HG03280 (cell line): ENCODE measurements at regions not wholly inside any gene's neighbourhood (a gene's known extent, or its start where the extent isn't known, plus 50 kb on each side); places are given as distances from the start of the nearest gene placed in this dataset.

ENCODE experiments used
- ATAC-seq: cut with Tn5 transposase; IDR thresholded peaks from one replicate; pipeline ENCODE4 v1.9.1; 2021; ENCODE audit warnings: mild to moderate bottlenecking, moderate library complexity; ENCODE audit not compliant: unreplicated experiment

DNA sequence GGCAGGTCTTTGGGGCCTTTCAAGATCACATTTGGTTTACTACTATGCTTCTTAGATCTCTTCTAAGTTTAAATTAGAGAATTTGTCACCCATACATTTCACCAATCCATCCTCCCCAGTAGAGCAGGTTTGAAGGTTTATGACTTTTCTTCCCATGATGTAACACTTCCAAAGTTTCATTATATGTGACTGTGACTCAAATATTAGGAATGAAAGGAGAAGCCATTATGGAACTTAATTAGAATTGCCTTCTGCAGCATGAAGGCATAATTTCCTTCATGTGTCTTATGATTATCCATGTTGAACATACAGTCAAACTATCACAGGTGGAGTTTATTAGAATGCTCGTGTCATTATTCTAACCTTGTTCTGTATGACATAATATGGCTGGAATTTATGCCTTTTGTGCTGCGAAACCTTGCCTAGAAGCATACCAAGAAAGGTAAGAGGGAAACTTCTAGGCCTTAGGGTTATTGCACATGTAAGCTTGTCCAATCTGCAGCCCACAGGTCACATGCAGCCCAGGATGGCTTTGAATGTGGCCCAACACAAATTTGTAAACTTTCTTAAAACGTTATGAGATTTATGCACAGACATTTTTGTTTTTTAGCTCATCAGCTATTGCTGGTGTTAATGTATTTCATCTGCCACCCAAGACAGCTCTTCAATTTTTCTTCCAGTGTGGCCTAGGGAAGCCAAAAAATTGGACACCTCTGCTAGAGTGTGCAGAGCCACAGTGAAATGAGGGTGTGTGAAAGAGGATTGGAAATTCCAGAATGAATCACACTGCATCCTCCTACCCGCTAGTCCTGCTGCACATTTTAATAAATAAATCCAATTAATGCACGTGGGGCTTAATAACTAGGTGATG, 133.6 kb downstream of the TMEM26 start:
- no peak for ATAC-seq

DNA sequence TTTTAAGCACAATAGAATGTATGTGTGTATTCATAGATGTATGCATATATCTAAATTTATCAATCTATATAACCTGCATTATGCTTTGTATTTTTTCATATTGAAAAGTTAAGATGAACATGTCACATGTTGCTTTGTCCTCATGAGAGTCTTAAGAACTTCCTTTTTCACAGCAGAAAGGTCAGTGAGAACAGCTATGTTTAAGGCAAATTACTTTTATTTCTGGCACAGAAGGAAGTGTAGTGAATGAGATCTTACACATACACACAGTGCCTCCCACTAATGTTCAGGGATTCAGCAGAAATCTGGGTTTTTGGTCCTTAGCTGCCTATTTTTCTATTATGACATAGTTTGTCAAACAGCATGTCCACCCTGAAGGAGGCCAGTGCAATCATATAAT, 134.8 kb downstream of the TMEM26 start:
- ATAC-seq, result no peak

DNA sequence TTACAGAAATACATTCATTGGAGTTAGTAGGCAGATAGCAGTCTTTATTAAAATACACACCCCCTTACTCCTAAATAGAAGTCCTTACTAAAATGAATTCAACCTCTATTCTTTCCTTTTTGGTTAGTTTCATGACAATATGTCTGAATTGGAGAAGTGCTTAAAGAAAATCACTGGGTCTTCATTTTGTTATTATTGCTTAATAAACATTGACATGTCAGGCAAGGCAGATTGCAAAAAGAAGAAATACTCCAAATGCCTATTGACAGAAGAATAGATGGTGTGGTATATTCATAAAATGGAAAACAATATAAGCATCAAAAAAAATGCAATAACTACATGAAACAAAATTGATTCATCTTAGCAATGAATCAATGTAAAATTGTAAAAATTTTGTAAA, 135.5 kb downstream of the TMEM26 start:
- no peak for ATAC-seq

DNA sequence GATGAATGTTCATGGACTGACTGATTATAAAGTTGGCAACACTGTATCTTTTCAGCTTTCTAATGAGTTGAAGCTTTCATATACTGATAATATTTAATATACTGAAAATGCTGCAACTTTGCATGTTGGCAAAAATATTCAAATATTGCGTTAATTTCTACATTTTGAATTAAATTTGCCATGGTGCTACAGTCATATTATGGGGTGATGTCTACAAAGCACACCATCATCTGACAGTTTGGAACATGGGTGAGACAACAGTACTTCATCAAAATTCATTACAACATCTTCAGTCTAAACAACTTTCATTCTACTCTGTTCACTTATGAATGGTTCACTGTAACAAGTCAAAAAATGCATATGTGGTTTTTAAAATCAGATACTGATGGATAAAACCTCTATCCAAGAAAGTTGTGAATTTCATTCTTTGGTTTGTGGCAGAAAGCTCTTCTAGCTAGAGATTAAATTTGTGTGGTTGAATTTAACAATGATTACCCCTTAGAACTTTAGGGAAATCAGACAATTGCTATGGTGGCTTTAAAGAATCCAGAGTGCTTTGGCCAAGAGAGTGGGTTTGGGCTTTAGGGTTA, 136.4 kb downstream of the TMEM26 start:
- no peak for ATAC-seq

DNA sequence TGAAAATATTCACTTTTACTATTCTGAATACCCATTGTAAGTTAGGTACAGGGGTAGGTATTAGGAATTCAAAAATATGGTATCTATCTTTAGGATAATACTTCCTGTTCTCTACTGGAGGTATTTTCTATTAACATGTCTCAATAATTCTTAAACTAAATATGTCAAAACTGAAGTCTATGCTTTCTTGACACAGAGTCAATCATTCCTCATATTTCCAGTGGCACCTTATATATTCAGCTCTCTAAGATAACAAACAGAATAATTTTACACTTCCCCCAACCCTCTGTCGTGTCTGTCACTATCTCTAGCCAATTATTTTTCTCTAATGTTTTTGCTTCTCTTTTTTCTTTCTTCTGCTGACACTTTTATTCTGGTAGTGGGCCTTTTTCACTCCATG, 138.9 kb downstream of the TMEM26 start:
- ATAC-seq, result no peak

DNA sequence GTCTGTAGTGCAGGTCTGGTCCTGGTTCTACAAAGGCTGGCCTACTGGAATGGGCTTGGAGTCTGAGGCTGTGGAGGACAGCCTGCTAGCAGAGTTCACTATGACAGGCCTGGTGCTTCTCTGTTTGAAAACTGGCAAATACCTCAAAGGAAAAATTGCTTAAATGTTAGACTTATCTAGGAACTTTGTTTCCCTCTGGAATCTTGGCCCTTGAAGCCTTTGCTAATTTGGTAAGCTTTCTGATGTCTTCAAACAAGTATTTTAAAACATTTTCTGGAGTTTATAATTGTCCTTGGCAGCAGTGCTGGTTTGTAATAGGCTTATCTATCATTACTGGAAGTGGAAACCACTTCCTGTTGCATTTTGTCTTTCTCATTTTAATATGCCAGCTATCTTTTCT, 139.7 kb downstream of the TMEM26 start:
- ATAC-seq, result no peak

DNA sequence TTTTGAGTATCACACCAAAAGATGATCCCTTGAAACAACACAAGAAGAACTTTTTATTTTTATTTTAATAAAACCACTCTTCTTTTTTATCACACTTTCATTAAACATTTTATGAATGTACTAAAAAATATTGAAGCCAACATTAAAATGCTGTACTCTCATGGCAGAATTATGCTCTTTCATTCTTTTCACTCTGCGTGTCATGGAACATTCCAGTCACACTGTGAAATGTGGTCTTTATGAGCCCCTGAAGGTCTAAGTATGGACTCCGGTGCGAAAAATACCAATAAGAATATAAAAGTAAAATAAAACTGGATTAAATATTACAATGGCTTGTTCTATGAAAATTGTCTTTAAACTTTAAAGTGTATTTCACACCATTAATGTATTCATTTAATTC, 148.4 kb downstream of the TMEM26 start:
- no peak for ATAC-seq

DNA sequence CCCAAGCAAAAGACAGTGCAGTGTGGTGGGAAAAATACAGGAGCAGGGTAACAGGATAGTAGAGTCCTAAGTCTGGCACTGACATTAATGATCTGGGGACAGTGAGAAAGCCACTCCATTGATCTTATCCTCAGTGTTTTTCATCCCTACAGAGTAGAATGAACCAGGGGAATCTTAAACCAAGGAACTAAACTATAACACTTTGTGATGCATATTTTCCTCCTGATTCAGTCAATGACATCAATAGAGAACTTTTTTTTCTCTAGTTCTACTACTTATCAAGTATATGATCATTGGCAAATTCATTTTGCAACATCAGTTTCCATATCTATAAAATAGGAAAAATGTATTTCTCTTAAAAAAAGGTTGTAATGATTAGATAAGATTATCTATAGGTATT, 151.1 kb downstream of the TMEM26 start:
- ATAC-seq, result no peak

DNA sequence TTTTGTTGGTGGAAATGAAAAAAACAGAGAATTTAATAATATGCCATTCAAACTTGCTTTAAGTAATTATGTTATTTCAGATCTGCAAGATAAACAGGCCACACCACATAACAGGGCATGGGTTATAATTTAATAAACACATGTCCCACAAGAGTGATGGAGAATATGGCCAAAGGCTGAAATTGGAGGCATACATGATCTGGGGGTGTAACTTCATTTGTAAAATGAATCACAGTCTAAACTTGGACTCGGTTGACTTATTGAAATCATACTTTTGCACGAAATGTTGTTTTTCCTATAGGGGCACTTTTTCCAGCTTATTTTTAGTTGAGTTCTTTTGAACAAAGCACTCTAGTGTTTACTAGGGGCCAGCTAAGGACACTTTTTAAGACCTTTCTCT, 151.6 kb downstream of the TMEM26 start:
- no peak for ATAC-seq

DNA sequence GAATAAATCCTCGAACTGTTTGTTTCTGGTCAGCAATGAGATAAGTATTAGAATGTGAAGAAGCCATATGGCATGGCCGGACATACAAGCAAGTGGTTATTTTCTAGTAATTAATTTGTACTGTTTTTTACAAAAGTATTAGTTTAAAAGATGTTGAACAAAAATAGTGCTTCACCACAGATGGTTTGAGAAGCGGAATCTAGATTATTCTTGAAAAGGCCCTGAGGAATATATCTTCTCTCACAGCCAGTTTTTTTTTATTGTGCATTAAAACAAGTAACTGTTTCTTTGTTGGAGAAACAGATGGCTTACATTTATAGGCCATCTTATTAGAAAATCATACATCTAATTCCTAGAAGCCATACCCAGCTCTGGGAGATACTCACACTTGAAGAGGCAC, 153.3 kb downstream of the TMEM26 start:
- no peak for ATAC-seq

DNA sequence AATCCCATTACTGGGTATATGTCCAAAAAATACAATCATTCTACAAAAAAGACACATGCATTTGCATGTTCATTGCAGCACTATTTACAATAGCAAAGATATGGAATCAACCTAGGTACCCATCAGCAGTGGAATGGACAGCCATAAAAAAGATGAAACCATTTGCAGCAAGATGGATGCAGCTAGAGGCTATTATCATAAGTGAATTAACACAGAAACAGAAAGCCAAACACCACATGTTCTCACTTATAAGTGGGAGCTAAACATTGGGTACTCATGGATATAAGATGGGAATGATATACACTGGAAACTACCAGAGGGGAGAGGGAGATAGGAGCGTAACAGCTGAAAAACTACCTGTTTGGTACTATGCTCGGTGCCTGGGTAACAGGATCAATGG, 154.0 kb downstream of the TMEM26 start:
- ATAC-seq, result no peak

DNA sequence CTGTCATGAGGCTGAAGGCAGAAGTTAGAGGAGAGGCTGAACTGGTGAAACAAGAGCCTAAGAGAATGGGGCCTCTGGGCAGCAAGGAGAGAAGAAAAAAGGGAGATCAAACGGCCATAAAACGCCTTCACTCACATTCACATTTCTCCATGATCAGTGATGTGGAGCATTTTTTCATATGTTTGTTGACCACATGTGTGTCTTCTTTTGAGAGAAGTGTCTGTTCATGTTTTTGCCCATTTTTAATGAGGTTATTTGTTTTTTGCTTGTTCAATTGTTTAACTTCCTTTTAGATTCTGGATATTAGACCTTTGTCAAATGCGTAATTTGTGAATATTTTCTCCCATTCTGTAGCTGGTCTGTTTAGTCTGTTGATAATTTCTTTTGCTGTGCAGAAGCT, 155.0 kb downstream of the TMEM26 start:
- ATAC-seq, result no peak

DNA sequence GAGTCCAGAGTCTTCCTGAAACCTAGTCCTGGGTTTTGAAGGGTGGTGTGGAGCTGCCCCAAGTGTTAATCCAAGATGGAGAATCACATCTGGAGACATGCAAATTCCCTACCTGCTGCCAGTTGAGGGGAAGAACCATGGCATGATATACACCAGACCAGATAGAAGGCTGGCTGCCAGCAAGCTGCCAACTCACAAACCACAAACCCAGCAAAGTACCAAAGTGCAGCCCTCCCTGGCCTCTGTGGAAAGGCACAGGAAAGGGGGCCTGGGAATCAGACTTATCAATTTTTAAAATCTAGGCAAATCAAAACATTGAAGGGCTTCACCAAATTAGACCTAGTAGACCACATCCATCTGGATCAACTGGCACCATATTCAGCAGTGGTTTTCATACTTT, 157.0 kb downstream of the TMEM26 start:
- no peak for ATAC-seq

DNA sequence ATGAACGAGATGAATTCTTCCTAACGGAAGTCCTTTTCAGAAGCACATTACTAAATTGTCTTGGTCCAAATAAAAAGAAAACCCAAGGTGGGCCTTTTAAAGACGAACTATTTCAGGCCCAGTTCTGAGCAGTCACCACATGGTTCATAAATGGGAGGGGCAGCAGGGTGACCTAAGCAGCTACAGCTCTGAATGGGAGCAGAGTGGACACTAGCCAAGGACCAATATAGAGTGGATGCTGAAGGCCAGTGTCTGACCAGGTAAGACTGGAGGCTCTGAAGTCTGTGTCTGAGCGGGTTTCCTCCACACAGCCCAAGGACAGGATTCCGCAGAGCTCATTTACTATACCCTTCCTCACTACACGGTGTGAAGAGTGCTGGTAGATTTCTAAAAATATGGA, 159.1 kb downstream of the TMEM26 start:
- ATAC-seq, result no peak

DNA sequence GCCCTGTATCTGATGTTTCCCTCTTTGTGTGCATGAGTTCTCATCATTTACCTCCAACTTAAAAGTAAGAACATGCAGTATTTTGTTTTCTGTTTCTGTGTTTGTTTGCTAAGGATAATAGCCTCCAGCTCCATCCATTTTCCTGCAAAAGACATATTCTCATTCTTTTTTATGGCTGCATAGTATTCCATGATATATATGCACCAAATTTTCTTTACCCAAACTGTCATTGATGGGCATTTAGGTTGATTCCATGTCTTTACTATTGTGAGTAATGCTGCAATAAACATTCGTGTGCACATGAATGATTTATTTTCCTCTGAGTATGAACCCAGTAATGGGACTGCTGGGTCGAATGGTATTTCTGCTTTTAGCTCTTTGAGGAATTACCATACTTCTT, 163.4 kb downstream of the TMEM26 start:
- no peak for ATAC-seq

DNA sequence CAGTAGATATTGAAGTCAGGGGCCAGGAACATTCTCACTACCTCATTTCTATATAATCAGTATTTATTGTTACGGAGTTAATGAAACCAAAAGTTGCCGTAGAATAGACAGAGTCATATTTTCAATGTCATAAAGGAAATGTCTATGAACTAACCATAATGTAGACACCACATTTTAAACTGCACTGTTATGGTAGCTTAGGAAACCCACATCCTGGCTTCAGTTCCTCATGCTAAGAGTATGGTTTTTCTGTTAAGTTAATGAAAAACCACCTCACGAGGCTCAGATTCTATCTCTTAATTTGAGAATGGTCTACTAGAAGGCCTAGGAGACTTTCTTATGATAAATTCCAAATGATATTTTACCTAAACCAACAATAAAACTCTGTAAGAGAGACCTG, 166.5 kb downstream of the TMEM26 start:
- peak; percentile 100 for ATAC-seq

DNA sequence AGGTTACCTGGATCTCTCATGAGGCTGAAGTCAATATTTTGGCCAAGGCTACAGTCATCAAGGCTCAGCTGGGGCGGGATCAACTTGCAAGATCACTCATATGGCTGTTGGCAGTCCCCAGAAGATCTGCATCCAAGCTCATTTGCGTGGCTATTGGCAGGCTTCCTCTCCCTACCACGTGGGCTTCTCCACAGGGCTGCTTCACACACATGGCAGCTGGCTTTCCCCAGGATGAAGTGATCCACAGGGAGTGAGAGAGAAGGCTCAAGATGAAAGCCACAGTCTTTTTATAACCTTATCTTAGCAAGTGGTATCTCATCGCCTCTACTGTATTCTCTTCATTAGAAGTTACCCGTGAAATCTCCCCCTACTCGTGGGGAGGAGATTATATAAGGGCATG, 167.4 kb downstream of the TMEM26 start:
- ATAC-seq, result no peak

DNA sequence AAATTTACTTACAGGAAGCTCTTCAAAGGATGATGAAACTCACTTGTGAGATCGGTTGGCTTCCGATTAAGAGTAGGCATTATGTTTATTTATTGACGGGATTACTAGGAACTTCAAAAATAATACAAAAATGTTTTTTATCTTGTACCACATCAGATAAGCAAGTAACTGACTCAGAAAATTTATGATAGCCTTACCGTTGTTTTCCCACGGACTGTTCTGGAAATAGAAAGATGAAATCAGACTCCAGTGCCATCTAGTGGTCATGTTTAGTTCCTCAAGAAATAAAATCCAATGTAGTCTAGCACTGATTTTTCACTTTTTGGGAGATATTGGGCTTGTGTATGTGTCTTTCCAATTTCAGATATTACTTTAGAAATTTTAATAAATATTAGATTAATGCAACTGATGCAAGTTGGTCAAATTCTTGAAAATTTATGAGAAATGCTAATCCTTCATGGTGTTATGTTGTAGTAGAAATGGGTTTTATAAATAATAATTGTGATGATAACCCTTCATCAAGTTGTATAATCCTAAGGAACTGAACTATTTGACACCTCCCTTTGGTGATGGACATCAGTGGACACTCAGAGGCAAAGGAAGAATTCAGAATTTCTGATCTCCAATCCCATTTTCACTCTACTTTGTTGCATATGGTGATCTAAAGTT, 168.8 kb downstream of the TMEM26 start:
- no peak for ATAC-seq

DNA sequence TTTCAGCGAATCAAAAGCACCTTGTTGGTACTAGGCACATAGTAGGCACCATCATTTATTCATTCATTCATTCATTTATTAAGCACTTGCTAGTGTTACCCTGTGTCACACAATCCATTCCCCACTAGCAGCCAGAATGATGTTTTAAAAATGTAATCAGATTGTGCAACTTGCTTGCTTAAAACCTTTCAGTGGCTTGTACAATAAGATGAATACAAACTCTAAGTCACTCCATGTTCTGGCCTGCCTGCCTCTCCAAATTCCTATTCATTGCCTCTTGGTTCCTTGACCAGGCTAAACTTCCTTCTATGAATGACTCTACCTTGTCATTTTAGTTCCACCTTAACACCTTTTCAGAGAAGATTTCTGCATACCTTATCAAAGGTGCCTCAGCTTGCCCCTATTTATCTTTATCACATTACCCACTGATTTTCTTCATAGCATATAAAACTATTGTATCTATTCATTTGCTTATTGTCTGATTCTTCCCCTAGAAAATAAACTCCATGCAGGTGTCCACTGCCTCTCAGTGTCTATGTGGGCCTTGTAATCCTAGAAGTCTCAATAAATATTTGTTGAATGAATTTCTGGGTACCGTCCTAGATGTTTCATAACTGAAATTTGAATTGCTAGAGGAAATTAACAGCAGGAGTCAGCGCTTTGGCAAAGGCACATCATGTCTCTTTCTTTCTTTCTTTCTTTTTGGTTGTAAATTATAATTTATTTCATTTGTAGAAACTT, 169.5 kb downstream of the TMEM26 start:
- no peak for ATAC-seq

DNA sequence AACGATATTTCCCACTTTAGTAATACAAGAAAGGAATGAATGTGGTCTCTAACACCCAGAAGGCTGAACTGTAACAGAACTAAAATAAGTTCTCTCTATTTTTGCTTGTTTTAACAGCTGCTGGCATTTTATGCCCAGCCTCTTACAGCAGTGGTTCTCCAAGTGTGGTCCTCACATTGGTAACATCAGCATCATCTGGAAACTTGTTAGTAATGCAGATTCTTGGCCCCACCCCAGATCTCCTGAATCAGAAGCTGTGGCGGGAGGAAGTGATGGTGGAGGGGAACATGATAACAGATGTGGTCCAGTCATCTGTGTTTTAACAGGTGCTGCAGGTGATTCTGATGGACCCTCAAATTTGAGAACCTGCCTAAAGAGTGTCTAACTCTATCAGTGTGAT, 170.1 kb downstream of the TMEM26 start:
- no peak for ATAC-seq

DNA sequence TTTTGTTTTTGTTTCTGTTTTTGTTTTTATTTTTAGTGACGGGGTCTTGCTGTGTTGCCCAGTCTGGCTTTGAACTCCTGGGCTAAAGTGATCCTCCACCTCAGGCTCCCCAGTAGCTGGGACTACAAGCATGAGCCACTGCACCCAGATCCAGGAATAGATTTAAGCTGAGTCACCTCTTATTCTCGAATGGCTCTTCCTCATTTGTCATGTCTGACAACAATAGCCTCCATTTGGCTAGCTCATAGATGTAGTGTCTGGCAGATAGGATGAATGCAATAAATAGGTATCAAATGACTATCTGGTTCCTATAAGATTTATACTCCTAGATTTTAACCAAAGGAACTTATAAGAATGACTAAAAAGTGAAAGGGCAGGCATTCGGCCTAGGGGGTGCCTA, 172.9 kb downstream of the TMEM26 start:
- ATAC-seq, result no peak

DNA sequence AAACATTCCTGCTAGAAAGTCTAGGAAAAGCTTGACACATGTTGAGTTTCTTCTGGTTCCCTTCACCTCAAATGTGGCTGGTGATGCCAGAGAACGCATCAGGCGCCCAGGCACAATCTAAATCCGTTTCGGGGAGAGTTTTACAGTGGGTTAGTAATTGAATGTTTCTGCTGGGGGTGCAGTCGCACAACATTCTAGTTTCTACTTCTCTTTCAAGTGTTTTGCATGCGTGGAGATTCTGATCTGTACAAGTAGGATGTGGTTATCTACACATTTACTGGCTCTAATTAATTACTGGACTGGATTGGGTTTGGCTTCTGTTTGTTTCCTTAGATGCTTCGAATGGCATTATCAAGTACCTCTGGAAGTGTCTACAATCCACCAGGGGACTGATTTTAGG, 173.8 kb downstream of the TMEM26 start:
- peak; percentile 71 for ATAC-seq
